GM21528 (cell line): ENCODE measurements at regions not wholly inside any gene's neighbourhood (a gene's known extent, or its start where the extent isn't known, plus 50 kb on each side); places are given as distances from the start of the nearest gene placed in this dataset.
"Not testable (repeated sequence)": the region's sequence is repeated elsewhere in the genome, so short reads cannot be mapped to it uniquely, and the experiment has no call there.

ENCODE experiments used
- ATAC-seq: cut with Tn5 transposase; IDR thresholded peaks from one replicate; pipeline ENCODE4 v1.9.1; 2021; ENCODE audit warnings: mild to moderate bottlenecking, moderate library complexity; ENCODE audit not compliant: unreplicated experiment, low FRiP score

GRCh38 chr5:34416501-34417008 is 239.6 kb upstream of the RAI14 start:
- ATAC-seq, result no peak

- not testable (repeated sequence) for ATAC-seq
Measured at GRCh38 chr5:34420191-34420590, 235.9 kb upstream of the RAI14 start.

GRCh38 chr5:34436761-34437501 is 219.2 kb upstream of the RAI14 start:
- no peak for ATAC-seq

- ATAC-seq, result no peak
Measured at GRCh38 chr5:34439601-34440000, 216.5 kb upstream of the RAI14 start.

- ATAC-seq, result not testable (repeated sequence)
Measured at GRCh38 chr5:34441767-34442166, 214.4 kb upstream of the RAI14 start.

- ATAC-seq, result no peak
Measured at GRCh38 chr5:34447424-34447823, 208.7 kb upstream of the RAI14 start.

GRCh38 chr5:34449639-34450038 is 206.5 kb upstream of the RAI14 start:
- no peak for ATAC-seq

- no peak for ATAC-seq
Measured at GRCh38 chr5:34450338-34450737, 205.8 kb upstream of the RAI14 start.

- no peak for ATAC-seq
Measured at GRCh38 chr5:34452170-34452828, 203.8 kb upstream of the RAI14 start.

- ATAC-seq, result no peak
Measured at GRCh38 chr5:34455098-34455497, 201.0 kb upstream of the RAI14 start.

- no peak for ATAC-seq
Measured at GRCh38 chr5:34459908-34460307, 196.2 kb upstream of the RAI14 start.

- ATAC-seq, result no peak
Measured at GRCh38 chr5:34460496-34460895, 195.6 kb upstream of the RAI14 start.

GRCh38 chr5:34464829-34465228 is 191.3 kb upstream of the RAI14 start:
- no peak for ATAC-seq

GRCh38 chr5:34465301-34465700 is 190.8 kb upstream of the RAI14 start:
- ATAC-seq, result not testable (repeated sequence)

- not testable (repeated sequence) for ATAC-seq
Measured at GRCh38 chr5:34466519-34467388, 189.4 kb upstream of the RAI14 start.

- no peak for ATAC-seq
Measured at GRCh38 chr5:34467436-34467835, 188.7 kb upstream of the RAI14 start.

GRCh38 chr5:34467984-34468383 is 188.1 kb upstream of the RAI14 start:
- peak; percentile 70 for ATAC-seq

GRCh38 chr5:34469971-34470370 is 186.2 kb upstream of the RAI14 start:
- no peak for ATAC-seq

GRCh38 chr5:34474573-34475021 is 181.5 kb upstream of the RAI14 start:
- ATAC-seq, result no peak

- ATAC-seq, result no peak
Measured at GRCh38 chr5:34475249-34475966, 180.7 kb upstream of the RAI14 start.
